ENCODE measurements at regions not wholly inside any gene's neighbourhood (a gene's known extent, or its start where the extent isn't known, plus 50 kb on each side); places are given as distances from the start of the nearest gene placed in this dataset.
A peak's percentile ranks its signal among the peaks of the same experiment; 100 is the strongest.

GRCh38 chr2:217638031-217638430, 364.8 kb downstream of the TNS1 start:
- H3K36me3 Mint-ChIP-seq (ENCODE audit: unreplicated experiment): no peaks in the 10 kb centered on the region
- no peak overlapping the region for H3K27ac Mint-ChIP-seq (ENCODE audit: unreplicated experiment)
- no peak for DNase-seq
- TF ChIP-seq CTCF (IDR thresholded peaks at IDR 0.05; ENCODE audit: partially characterized antibody, unreplicated experiment): no peak
- peaks cover 10% of the 10 kb centered on the region for H3K9me3 Mint-ChIP-seq (ENCODE audit: unreplicated experiment)
- H3K4me1 Mint-ChIP-seq (ENCODE audit: low read depth, unreplicated experiment): peaks cover 25% of the 10 kb centered on the region
- H3K27me3 Mint-ChIP-seq (ENCODE audit: unreplicated experiment): peaks cover 9% of the 10 kb centered on the region
- H3K4me3 Mint-ChIP-seq (ENCODE audit: unreplicated experiment): no peak overlapping the region

- Mint-ChIP-seq H3K4me3 (ENCODE audit: unreplicated experiment) (peak overlapping the region; percentile 75), H3K36me3 (ENCODE audit: unreplicated experiment) (no peaks in the 10 kb centered on the region), H3K27ac (ENCODE audit: unreplicated experiment) (peak overlapping the region; percentile 94), H3K9me3 (ENCODE audit: unreplicated experiment) (peaks cover 10% of the 10 kb centered on the region), H3K27me3 (ENCODE audit: unreplicated experiment) (peaks cover 9% of the 10 kb centered on the region), H3K4me1 (ENCODE audit: low read depth, unreplicated experiment) (peaks cover 27% of the 10 kb centered on the region)
- no peak for TF ChIP-seq CTCF (IDR thresholded peaks at IDR 0.05; ENCODE audit: partially characterized antibody, unreplicated experiment)
- peak; percentile 82 for DNase-seq
Measured at GRCh38 chr2:217636991-217637561, 365.7 kb downstream of the TNS1 start.

- DNase-seq: no peak
- H3K9me3 Mint-ChIP-seq (ENCODE audit: unreplicated experiment): peaks cover 10% of the 10 kb centered on the region
- H3K36me3 Mint-ChIP-seq (ENCODE audit: unreplicated experiment): no peaks in the 10 kb centered on the region
- H3K27me3 Mint-ChIP-seq (ENCODE audit: unreplicated experiment): peaks cover 9% of the 10 kb centered on the region
- TF ChIP-seq CTCF (IDR thresholded peaks at IDR 0.05; ENCODE audit: partially characterized antibody, unreplicated experiment): no peak
- peak overlapping the region; percentile 94 for H3K27ac Mint-ChIP-seq (ENCODE audit: unreplicated experiment)
- peaks cover 31% of the 10 kb centered on the region for H3K4me1 Mint-ChIP-seq (ENCODE audit: low read depth, unreplicated experiment)
- peak overlapping the region; percentile 75 for H3K4me3 Mint-ChIP-seq (ENCODE audit: unreplicated experiment)
Measured at GRCh38 chr2:217636578-217636977, 366.2 kb downstream of the TNS1 start.

GRCh38 chr2:217634871-217635270, 367.9 kb downstream of the TNS1 start:
- Mint-ChIP-seq H3K36me3 (ENCODE audit: unreplicated experiment) (no peaks in the 10 kb centered on the region), H3K27me3 (ENCODE audit: unreplicated experiment) (peaks cover 11% of the 10 kb centered on the region), H3K9me3 (ENCODE audit: unreplicated experiment) (peaks cover 10% of the 10 kb centered on the region), H3K27ac (ENCODE audit: unreplicated experiment) (no peak overlapping the region), H3K4me1 (ENCODE audit: low read depth, unreplicated experiment) (peaks cover 40% of the 10 kb centered on the region), H3K4me3 (ENCODE audit: unreplicated experiment) (no peak overlapping the region)
- no peak for DNase-seq
- TF ChIP-seq CTCF (IDR thresholded peaks at IDR 0.05; ENCODE audit: partially characterized antibody, unreplicated experiment): no peak

- peaks cover 5% of the 10 kb centered on the region for H3K9me3 Mint-ChIP-seq (ENCODE audit: unreplicated experiment)
- H3K27me3 Mint-ChIP-seq (ENCODE audit: unreplicated experiment): peaks cover 12% of the 10 kb centered on the region
- H3K27ac Mint-ChIP-seq (ENCODE audit: unreplicated experiment): no peak overlapping the region
- H3K4me1 Mint-ChIP-seq (ENCODE audit: low read depth, unreplicated experiment): peaks cover 34% of the 10 kb centered on the region
- no peaks in the 10 kb centered on the region for H3K36me3 Mint-ChIP-seq (ENCODE audit: unreplicated experiment)
- H3K4me3 Mint-ChIP-seq (ENCODE audit: unreplicated experiment): no peak overlapping the region
- no peak for DNase-seq
- TF ChIP-seq CTCF (IDR thresholded peaks at IDR 0.05; ENCODE audit: partially characterized antibody, unreplicated experiment): no peak
Measured at GRCh38 chr2:217632043-217632442, 370.8 kb downstream of the TNS1 start.

All from glutamatergic neuron (in vitro differentiated cells).